ENCODE measurements at regions not wholly inside any gene's neighbourhood (a gene's known extent, or its start where the extent isn't known, plus 50 kb on each side); places are given as distances from the start of the nearest gene placed in this dataset.

DNA sequence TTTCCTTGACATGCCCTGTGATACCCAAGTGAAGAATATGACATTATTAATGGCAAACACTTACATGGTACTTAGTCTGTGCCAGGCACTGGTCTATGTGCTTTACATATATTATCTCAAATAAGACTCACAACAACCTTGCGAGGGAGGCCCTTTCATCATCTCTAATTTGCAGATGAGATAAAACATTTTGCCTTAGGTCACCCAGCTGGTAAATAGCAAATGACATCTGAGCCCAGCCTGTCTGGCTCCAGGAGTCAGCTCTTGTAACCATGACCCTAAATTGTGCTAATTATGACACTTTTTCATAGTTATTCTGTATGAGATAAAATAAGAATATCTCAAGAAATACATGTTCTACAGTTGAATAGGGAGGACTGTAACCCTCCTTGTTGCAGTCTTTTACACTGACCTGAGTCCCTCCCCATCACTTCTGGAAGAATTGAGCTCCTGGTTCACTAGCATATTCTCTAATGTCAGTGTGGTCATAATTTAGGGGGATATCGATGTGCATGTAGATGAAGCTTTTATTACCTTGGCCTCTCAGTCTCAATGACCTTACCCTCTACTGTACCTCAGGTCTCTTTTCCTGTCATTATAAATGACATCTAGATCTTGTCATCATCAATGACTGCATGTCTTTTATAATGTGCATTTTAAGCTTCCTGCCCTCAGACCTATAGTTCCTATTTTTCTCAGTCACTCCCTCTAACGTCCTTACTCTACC is 126.1 kb upstream of the HAPLN1 start:
- H3K36me3 ChIP-seq (ENCODE audit: control insufficient read depth in 2 of 2, insufficient read depth in 2 of 2, low read length in 2 of 2) = no peaks in the 10 kb centered on the region
- no peaks in the 10 kb centered on the region for H3K27me3 ChIP-seq (ENCODE audit: control insufficient read depth in 2 of 2, insufficient read depth in 2 of 2, low read length in 2 of 2)
- no peaks in the 10 kb centered on the region for H3K9me3 ChIP-seq (ENCODE audit: control insufficient read depth in 2 of 2, low read length in 2 of 2)
- no peak overlapping the region for H3K27ac ChIP-seq (ENCODE audit: low read depth in 2 of 2, low read length in 2 of 2)
- no peak overlapping the region for H3K9ac ChIP-seq (ENCODE audit: low read depth in 1 of 2, low read length in 2 of 2)
- no peaks in the 10 kb centered on the region for H3K4me1 ChIP-seq (ENCODE audit: control insufficient read depth in 2 of 2, insufficient read depth in 2 of 2, low read length in 2 of 2)
- no peak overlapping the region for H3K4me3 ChIP-seq (ENCODE audit: low read length in 2 of 2)

DNA sequence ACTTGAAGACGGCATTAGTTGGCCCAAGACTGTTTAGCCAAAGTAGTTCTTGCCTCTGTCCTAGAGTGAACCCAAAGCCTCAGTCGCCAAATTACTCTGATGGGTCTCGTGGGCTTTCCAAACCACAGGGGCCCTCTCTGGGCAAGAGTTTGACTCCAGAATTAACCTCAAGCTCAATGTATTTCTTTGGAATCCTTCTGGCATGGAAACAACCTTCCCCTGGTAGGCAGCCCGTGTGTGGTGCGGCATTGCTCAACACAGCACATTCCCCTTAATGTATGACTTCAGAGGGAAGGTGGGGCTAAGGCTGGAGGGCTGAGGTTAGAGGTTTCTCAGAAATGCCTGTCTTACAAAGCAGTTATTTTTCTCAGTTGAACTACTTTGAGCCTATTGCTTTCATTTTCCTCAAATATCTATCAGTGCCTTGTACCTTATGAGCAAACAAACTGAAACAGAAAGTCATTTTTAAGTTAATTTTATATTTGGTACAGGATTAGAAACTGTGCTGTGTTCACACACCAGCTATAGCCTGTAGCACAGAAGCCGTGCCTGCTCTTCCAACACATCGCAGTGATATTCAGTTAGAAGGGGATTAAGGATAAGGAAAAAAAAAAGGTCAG is 123.9 kb upstream of the HAPLN1 start:
- Histone ChIP-seq H3K4me1 (ENCODE audit: control insufficient read depth in 2 of 2, insufficient read depth in 2 of 2, low read length in 2 of 2) (peaks cover 0 to under 1% of the 10 kb centered on the region in 2 donors), H3K9ac (ENCODE audit: low read depth in 1 of 2, low read length in 2 of 2) (no peak overlapping the region), H3K36me3 (ENCODE audit: control insufficient read depth in 2 of 2, insufficient read depth in 2 of 2, low read length in 2 of 2) (no peaks in the 10 kb centered on the region), H3K27me3 (ENCODE audit: control insufficient read depth in 2 of 2, insufficient read depth in 2 of 2, low read length in 2 of 2) (no peaks in the 10 kb centered on the region), H3K4me3 (ENCODE audit: low read length in 2 of 2) (peak overlapping the region in 1 of 2 donors; percentile 34), H3K9me3 (ENCODE audit: control insufficient read depth in 2 of 2, low read length in 2 of 2) (no peaks in the 10 kb centered on the region), H3K27ac (ENCODE audit: low read depth in 2 of 2, low read length in 2 of 2) (no peak overlapping the region)

DNA sequence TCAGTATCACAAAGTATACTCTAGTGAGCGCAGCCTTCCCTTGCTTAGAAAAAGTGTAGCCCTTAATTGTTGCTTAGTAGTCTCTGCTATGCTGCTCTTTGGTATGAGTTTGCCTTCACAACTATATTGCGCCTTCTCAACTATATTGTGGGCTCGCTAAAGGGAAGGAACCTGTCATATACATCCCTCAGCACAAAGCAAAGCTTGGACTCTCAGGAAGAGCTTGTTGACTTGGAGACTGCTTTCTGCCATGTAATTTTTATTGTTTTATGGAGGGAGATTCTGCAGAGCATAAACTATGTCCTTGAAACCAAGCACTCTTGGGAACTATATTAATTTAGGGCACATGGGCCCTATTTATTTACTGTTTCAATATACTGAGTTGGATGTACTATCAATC is 119.1 kb upstream of the HAPLN1 start:
- H3K9ac ChIP-seq (ENCODE audit: low read depth in 1 of 2, low read length in 2 of 2) = no peak overlapping the region

DNA sequence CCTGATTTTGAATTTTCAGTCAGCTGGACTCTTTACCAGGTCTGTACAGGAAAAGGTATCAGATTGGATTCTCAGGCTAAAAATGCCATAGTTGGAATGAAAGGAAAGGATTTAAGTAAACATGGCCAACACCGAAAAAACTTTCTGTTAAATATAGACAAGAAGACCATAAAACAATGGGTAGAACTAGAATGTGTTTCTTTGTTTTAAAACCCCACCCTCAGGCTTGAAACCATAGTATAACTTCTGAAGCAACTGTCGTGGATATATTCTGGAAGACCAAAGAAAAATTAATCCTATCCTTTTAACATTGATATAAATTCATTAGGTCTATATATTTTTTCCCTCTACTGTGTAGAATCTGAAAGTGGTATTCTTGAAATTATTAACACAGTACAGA is 118.6 kb upstream of the HAPLN1 start:
- Histone ChIP-seq H3K9ac (ENCODE audit: low read depth in 1 of 2, low read length in 2 of 2) (no peak overlapping the region), H3K36me3 (ENCODE audit: control insufficient read depth in 2 of 2, insufficient read depth in 2 of 2, low read length in 2 of 2) (no peaks in the 10 kb centered on the region), H3K4me3 (ENCODE audit: low read length in 2 of 2) (no peak overlapping the region), H3K27ac (ENCODE audit: low read depth in 2 of 2, low read length in 2 of 2) (no peak overlapping the region), H3K9me3 (ENCODE audit: control insufficient read depth in 2 of 2, low read length in 2 of 2) (no peaks in the 10 kb centered on the region), H3K27me3 (ENCODE audit: control insufficient read depth in 2 of 2, insufficient read depth in 2 of 2, low read length in 2 of 2) (no peaks in the 10 kb centered on the region), H3K4me1 (ENCODE audit: control insufficient read depth in 2 of 2, insufficient read depth in 2 of 2, low read length in 2 of 2) (peaks cover 6% of the 10 kb centered on the region in 2 donors)

More for the DNA sequence above, 119.1 kb upstream of the HAPLN1 start:
- Histone ChIP-seq H3K27ac (ENCODE audit: low read depth in 2 of 2, low read length in 2 of 2) (no peak overlapping the region), H3K9me3 (ENCODE audit: control insufficient read depth in 2 of 2, low read length in 2 of 2) (no peaks in the 10 kb centered on the region), H3K36me3 (ENCODE audit: control insufficient read depth in 2 of 2, insufficient read depth in 2 of 2, low read length in 2 of 2) (no peaks in the 10 kb centered on the region), H3K4me1 (ENCODE audit: control insufficient read depth in 2 of 2, insufficient read depth in 2 of 2, low read length in 2 of 2) (peaks cover 6% of the 10 kb centered on the region in 2 donors), H3K27me3 (ENCODE audit: control insufficient read depth in 2 of 2, insufficient read depth in 2 of 2, low read length in 2 of 2) (no peaks in the 10 kb centered on the region), H3K4me3 (ENCODE audit: low read length in 2 of 2) (peak overlapping the region in 1 of 2 donors; percentile 49)

DNA sequence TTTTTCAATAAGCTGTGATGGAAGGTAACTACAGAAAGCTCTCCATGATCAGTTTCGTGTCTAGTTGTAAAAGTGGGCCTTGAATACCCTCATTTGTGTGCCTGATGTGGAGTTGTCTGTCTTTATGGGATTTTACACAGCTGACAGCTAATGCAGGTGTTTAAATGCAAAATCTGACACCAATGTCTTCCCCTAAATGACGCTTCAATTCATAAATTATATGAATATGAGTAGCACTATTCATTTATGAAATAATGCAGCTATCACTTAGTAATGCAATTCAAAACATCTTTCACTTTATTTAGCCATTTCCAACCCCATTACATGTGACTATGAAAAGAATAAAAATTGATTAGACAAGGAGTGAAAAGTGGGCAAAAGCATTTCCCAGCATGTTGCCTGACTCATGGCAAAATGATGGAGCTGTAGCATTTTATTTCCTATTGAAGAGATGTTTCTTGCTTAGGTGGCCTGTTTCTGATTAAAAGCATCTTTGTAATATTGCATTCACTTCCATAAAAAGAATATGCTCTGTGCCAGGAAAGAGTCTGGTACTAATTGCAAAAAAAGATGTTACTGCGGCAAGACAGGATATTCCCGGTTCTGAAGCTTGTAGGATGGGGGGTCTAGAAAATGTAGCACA is 116.7 kb upstream of the HAPLN1 start:
- Histone ChIP-seq H3K27ac (ENCODE audit: low read depth in 2 of 2, low read length in 2 of 2) (no peak overlapping the region), H3K27me3 (ENCODE audit: control insufficient read depth in 2 of 2, insufficient read depth in 2 of 2, low read length in 2 of 2) (no peaks in the 10 kb centered on the region), H3K9me3 (ENCODE audit: control insufficient read depth in 2 of 2, low read length in 2 of 2) (no peaks in the 10 kb centered on the region), H3K4me1 (ENCODE audit: control insufficient read depth in 2 of 2, insufficient read depth in 2 of 2, low read length in 2 of 2) (peaks cover 6% of the 10 kb centered on the region in 2 donors), H3K9ac (ENCODE audit: low read depth in 1 of 2, low read length in 2 of 2) (no peak overlapping the region), H3K36me3 (ENCODE audit: control insufficient read depth in 2 of 2, insufficient read depth in 2 of 2, low read length in 2 of 2) (no peaks in the 10 kb centered on the region), H3K4me3 (ENCODE audit: low read length in 2 of 2) (no peak overlapping the region)

DNA sequence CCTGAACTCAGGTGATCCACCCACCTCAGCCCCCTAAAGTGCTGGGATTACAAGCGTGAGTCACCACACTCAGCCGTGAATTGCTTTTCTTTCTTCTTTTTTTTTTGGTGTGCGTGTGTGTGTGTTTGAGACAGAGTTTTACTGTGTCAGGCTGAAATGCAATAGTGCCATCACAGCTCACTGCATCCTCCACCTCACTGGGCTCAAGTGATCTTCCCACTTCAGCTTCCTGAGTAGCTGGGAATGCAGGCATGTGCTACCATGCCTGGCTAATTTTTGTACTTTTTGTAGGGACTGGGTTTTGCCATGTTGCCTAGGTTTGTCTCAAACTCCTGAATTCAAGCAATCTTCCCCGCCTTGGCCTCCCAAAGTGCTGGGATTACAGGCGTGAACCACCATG is 113.7 kb upstream of the HAPLN1 start:
- Histone ChIP-seq H3K4me1 (ENCODE audit: control insufficient read depth in 2 of 2, insufficient read depth in 2 of 2, low read length in 2 of 2) (peaks cover 3 to 5% of the 10 kb centered on the region in 2 donors), H3K4me3 (ENCODE audit: low read length in 2 of 2) (no peak overlapping the region), H3K27ac (ENCODE audit: low read depth in 2 of 2, low read length in 2 of 2) (no peak overlapping the region), H3K36me3 (ENCODE audit: control insufficient read depth in 2 of 2, insufficient read depth in 2 of 2, low read length in 2 of 2) (no peaks in the 10 kb centered on the region), H3K27me3 (ENCODE audit: control insufficient read depth in 2 of 2, insufficient read depth in 2 of 2, low read length in 2 of 2) (no peaks in the 10 kb centered on the region), H3K9ac (ENCODE audit: low read depth in 1 of 2, low read length in 2 of 2) (no peak overlapping the region), H3K9me3 (ENCODE audit: control insufficient read depth in 2 of 2, low read length in 2 of 2) (no peaks in the 10 kb centered on the region)

DNA sequence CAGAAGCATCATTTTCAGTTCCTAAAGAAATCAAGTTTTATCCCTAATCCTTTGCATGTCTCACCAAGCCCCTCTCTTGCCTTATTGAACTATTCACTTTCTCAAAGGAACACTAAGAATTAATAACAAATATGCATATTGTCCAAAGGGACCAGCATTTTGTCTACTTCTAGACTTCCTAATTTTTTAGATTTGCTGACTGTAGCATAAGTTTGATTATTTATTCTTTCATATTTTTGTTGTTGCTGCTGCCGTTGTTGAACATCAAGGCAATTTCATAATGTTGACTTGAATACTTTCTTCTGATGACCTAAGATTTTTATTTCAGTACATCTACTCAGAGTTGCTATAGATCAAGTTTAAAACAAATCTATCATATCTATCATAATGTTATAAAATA is 111.2 kb upstream of the HAPLN1 start:
- Histone ChIP-seq H3K4me3 (ENCODE audit: low read length in 2 of 2) (no peak overlapping the region), H3K27ac (ENCODE audit: low read depth in 2 of 2, low read length in 2 of 2) (no peak overlapping the region), H3K9ac (ENCODE audit: low read depth in 1 of 2, low read length in 2 of 2) (no peak overlapping the region), H3K36me3 (ENCODE audit: control insufficient read depth in 2 of 2, insufficient read depth in 2 of 2, low read length in 2 of 2) (no peaks in the 10 kb centered on the region), H3K9me3 (ENCODE audit: control insufficient read depth in 2 of 2, low read length in 2 of 2) (no peaks in the 10 kb centered on the region), H3K4me1 (ENCODE audit: control insufficient read depth in 2 of 2, insufficient read depth in 2 of 2, low read length in 2 of 2) (no peaks in the 10 kb centered on the region), H3K27me3 (ENCODE audit: control insufficient read depth in 2 of 2, insufficient read depth in 2 of 2, low read length in 2 of 2) (no peaks in the 10 kb centered on the region)

DNA sequence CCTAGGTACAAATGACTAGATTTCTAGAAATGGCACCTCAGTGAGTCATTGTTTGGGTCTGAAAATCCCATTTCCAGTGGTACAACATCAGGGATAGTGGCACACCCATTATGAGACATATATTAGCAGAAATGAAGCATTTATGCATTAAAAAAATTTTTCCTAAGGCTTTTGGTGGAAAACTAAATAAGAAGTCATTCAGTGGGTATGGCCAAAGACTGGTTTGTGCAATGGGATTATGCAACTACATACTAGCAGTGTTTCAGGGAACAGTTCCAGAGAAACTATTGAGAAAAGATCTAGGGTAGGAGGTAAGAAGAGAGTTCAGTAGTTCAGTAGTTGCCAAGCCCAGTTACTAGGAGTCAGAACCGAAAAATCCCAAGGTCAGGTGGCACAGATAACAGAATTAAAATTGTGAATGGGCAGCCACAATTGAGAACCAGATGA is 106.5 kb upstream of the HAPLN1 start:
- Histone ChIP-seq H3K27me3 (ENCODE audit: control insufficient read depth in 2 of 2, insufficient read depth in 2 of 2, low read length in 2 of 2) (no peaks in the 10 kb centered on the region), H3K27ac (ENCODE audit: low read depth in 2 of 2, low read length in 2 of 2) (no peak overlapping the region), H3K4me1 (ENCODE audit: control insufficient read depth in 2 of 2, insufficient read depth in 2 of 2, low read length in 2 of 2) (no peaks in the 10 kb centered on the region), H3K9me3 (ENCODE audit: control insufficient read depth in 2 of 2, low read length in 2 of 2) (no peaks in the 10 kb centered on the region), H3K4me3 (ENCODE audit: low read length in 2 of 2) (no peak overlapping the region), H3K9ac (ENCODE audit: low read depth in 1 of 2, low read length in 2 of 2) (no peak overlapping the region), H3K36me3 (ENCODE audit: control insufficient read depth in 2 of 2, insufficient read depth in 2 of 2, low read length in 2 of 2) (no peaks in the 10 kb centered on the region)

DNA sequence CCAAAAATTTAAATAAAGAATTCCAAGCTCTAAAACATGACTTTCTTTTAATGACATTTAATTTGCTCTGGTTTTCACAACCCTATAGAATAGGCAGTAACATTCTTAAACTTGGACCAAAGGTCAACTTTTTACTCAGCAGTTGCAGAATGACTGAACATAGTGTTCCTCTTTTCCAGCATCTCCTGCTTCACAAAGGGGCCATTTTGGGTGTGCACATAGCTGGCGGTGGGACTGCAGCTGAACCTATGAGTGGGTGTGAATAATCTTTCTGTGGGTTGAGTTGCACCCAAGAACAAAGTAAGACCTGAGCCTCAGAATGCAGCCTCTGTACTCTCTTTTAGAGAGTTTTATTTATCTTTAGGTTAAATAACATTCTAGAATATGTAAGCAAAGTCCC is 96.9 kb upstream of the HAPLN1 start:
- Histone ChIP-seq H3K9ac (ENCODE audit: low read depth in 1 of 2, low read length in 2 of 2) (no peak overlapping the region), H3K27me3 (ENCODE audit: control insufficient read depth in 2 of 2, insufficient read depth in 2 of 2, low read length in 2 of 2) (no peaks in the 10 kb centered on the region), H3K4me3 (ENCODE audit: low read length in 2 of 2) (no peak overlapping the region), H3K27ac (ENCODE audit: low read depth in 2 of 2, low read length in 2 of 2) (no peak overlapping the region), H3K36me3 (ENCODE audit: control insufficient read depth in 2 of 2, insufficient read depth in 2 of 2, low read length in 2 of 2) (no peaks in the 10 kb centered on the region), H3K9me3 (ENCODE audit: control insufficient read depth in 2 of 2, low read length in 2 of 2) (no peaks in the 10 kb centered on the region), H3K4me1 (ENCODE audit: control insufficient read depth in 2 of 2, insufficient read depth in 2 of 2, low read length in 2 of 2) (no peaks in the 10 kb centered on the region)

DNA sequence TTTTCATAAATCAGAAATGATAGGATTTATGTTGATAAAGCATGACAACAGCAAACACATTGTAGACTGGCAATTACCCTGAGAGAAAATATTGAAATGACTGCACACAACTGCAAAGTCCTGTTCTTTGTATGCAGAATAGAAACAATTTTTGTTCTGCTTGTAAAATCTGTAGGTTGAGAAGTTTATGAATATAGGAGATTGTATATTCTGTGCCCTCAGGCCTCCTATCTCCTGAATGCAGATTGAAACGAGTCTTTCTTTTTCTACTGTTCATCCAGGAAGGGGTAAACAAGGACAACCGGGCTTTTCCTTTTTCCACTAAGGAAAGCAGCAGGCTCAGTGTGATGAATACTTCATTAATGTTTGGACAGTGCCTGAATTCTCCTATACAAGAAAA is 95.0 kb upstream of the HAPLN1 start:
- H3K36me3 ChIP-seq (ENCODE audit: control insufficient read depth in 2 of 2, insufficient read depth in 2 of 2, low read length in 2 of 2) = no peaks in the 10 kb centered on the region
- no peaks in the 10 kb centered on the region for H3K27me3 ChIP-seq (ENCODE audit: control insufficient read depth in 2 of 2, insufficient read depth in 2 of 2, low read length in 2 of 2)
- no peak overlapping the region for H3K27ac ChIP-seq (ENCODE audit: low read depth in 2 of 2, low read length in 2 of 2)
- H3K4me3 ChIP-seq (ENCODE audit: low read length in 2 of 2) = no peak overlapping the region
- no peaks in the 10 kb centered on the region for H3K4me1 ChIP-seq (ENCODE audit: control insufficient read depth in 2 of 2, insufficient read depth in 2 of 2, low read length in 2 of 2)
- H3K9me3 ChIP-seq (ENCODE audit: control insufficient read depth in 2 of 2, low read length in 2 of 2) = no peaks in the 10 kb centered on the region
- no peak overlapping the region for H3K9ac ChIP-seq (ENCODE audit: low read depth in 1 of 2, low read length in 2 of 2)
